HepG2 (cell line): ENCODE measurements at regions not wholly inside any gene's neighbourhood (a gene's known extent, or its start where the extent isn't known, plus 50 kb on each side); places are given as distances from the start of the nearest gene placed in this dataset.

Experiments
- ATAC-seq: fragments of 200-7000 bp; cut with Tn5 transposase; 3 replicates; pipeline ENCODE4 v1.9.1; 2020; ENCODE audit warnings: mild to moderate bottlenecking, moderate library complexity
- BruUV-seq: library from RNA; stranded (reverse); fragments of 400-500 nt; replicated peaks from 2 replicates; lab custom pipeline; 2021; lab: Mats Ljungman, UMichigan
- CTCF ChIA-PET: fragments of 300-600 bp; formaldehyde crosslinking; extraction: SDS; loops from one replicate; lab custom pipeline; 2021; ENCODE audit warnings: low total read pairs, inconsistent platforms, low intra/inter-chr PET ratio; lab: Yijun Ruan, JAX
- POLR2A ChIA-PET: fragments of 350-600 bp; sonication (Branson Sonifier 250); formaldehyde crosslinking; loops from one replicate; lab custom pipeline; 2020; ENCODE audit warnings: antibody characterized with exemption, inconsistent platforms; lab: Yijun Ruan, JAX
- DNase-seq: peaks from one replicate; pipeline ENCODE4 v3.0.0-alpha.2; 2015; ENCODE audit warnings: low spot score
- FAIRE-seq: peaks from 3 replicates; lab custom pipeline; 2011; peaks lifted over from hg19 to GRCh38; lab: Jason Lieb, UNC
- H2AFZ ChIP-seq: one replicate; pipeline ENCODE4 v1.6.1; 2011; ENCODE audit warnings: low read length, inconsistent platforms
- H3K27ac ChIP-seq: fragments of 300-600 bp; 3 replicates; pipeline ENCODE4 v1.8.0; 2011; ENCODE audit warnings: mixed run types, mild to moderate bottlenecking, mixed read lengths, low read length, inconsistent platforms; ENCODE audit not compliant: insufficient read depth; ENCODE audit errors: extremely low read length
- H3K27me3 ChIP-seq, 2 experiments: fragments of 200-600 bp in 1 of 2; 2 replicates in 1 of 2; 3 replicates in 1 of 2; pipeline versions ENCODE4 v1.6.0 to v1.8.0; 2011; ENCODE audit warnings: low read length in 2 of 2, mild to moderate bottlenecking in 2 of 2, moderate library complexity in 2 of 2, inconsistent platforms in 1 of 2; ENCODE audit not compliant: insufficient read depth in 2 of 2, control insufficient read depth in 1 of 2
- H3K36me3 ChIP-seq, 2 experiments: fragments of 200-600 bp in 1 of 2; replicated peaks in 1 of 2; 2 replicates in 1 of 2; 3 replicates in 1 of 2; pipeline versions ENCODE4 v1.5.1 to v1.8.0; 2011; ENCODE audit warnings: low read length in 2 of 2, inconsistent platforms in 1 of 2; ENCODE audit not compliant: insufficient read depth in 2 of 2, control insufficient read depth in 1 of 2
- H3K4me1 ChIP-seq: 2 replicates; pipeline ENCODE4 v1.5.1; 2012; ENCODE audit warnings: low read length, inconsistent platforms; ENCODE audit not compliant: insufficient read depth
- H3K4me2 ChIP-seq: 2 replicates; pipeline ENCODE4 v1.6.0; 2011; ENCODE audit warnings: low read depth, low read length, inconsistent platforms
- H3K4me3 ChIP-seq, 3 experiments: fragments of 200-600 bp in 1 of 3; sonication (generic), shearing (Covaris generic) in 1 of 3; replicated peaks in 1 of 3; 2 replicates each; pipeline ENCODE4 v1.5.1; 2011 to 2016; ENCODE audit warnings: low read length in 3 of 3, inconsistent platforms in 2 of 3, low read depth in 2 of 3, mild to moderate bottlenecking in 2 of 3, control low read depth in 1 of 3, mixed read lengths in 1 of 3; ENCODE audit not compliant: insufficient read depth in 1 of 3
- H3K79me2 ChIP-seq: one replicate; pipeline ENCODE4 v1.6.1; 2011; ENCODE audit warnings: low read length, inconsistent platforms; ENCODE audit not compliant: insufficient read depth
- H3K9ac ChIP-seq: 2 replicates; pipeline ENCODE4 v1.6.0; 2011; ENCODE audit warnings: mild to moderate bottlenecking, low read depth, low read length, inconsistent platforms; ENCODE audit not compliant: insufficient read depth
- H3K9me3 ChIP-seq: 2 replicates; pipeline ENCODE4 v1.5.1; 2012; ENCODE audit warnings: mild to moderate bottlenecking, low read length
- H4K20me1 ChIP-seq: 2 replicates; pipeline ENCODE4 v1.6.0; 2011; ENCODE audit warnings: inconsistent platforms, mild to moderate bottlenecking, low read length, moderate library complexity; ENCODE audit not compliant: insufficient read depth
- ARNTL ChIP-seq: sonication (generic); formaldehyde crosslinking; IDR thresholded peaks from 2 replicates; pipeline ENCODE4 v1.4.0; 2020; ENCODE audit warnings: mild to moderate bottlenecking, missing genetic modification reagents
- FIP1L1 ChIP-seq: fragments of 200-400 bp; formaldehyde crosslinking; IDR thresholded peaks from 2 replicates; pipeline ENCODE4 v1.6.1; 2018; ENCODE audit warnings: low read depth, mild to moderate bottlenecking, low read length, moderate library complexity, borderline replicate concordance; ENCODE audit not compliant: insufficient read depth
- GFI1 ChIP-seq: sonication (generic); formaldehyde crosslinking; IDR thresholded peaks from 2 replicates; pipeline ENCODE4 v1.5.0; 2020; ENCODE audit warnings: missing genetic modification reagents, mild to moderate bottlenecking, borderline replicate concordance
- HDAC2 ChIP-seq: sonication (generic); formaldehyde crosslinking; IDR thresholded peaks from 2 replicates; pipeline ENCODE4 v1.4.0; 2020; ENCODE audit warnings: missing genetic modification reagents
- KLF6 ChIP-seq: IDR thresholded peaks from 2 replicates; pipeline ENCODE4 v1.8.0; 2016; ENCODE audit warnings: missing biosample characterization, missing genetic modification reagents
- KMT2B ChIP-seq: IDR thresholded peaks from 2 replicates; pipeline ENCODE4 v1.6.1; 2016; ENCODE audit warnings: missing genetic modification reagents, missing compliant biosample characterization
- NBN ChIP-seq: fragments of 450-650 bp; conservative IDR thresholded peaks from 2 replicates; pipeline ENCODE4 v1.6.1; 2017
- NCOA5 ChIP-seq: sonication (generic); formaldehyde crosslinking; IDR thresholded peaks from 2 replicates; pipeline ENCODE4 v1.4.0; 2020; ENCODE audit warnings: missing genetic modification reagents
- PITX1 ChIP-seq: sonication (generic); formaldehyde crosslinking; IDR thresholded peaks from 2 replicates; pipeline ENCODE4 v1.5.1; 2020; ENCODE audit warnings: mild to moderate bottlenecking, missing genetic modification reagents
- PREB ChIP-seq: sonication (generic); formaldehyde crosslinking; IDR thresholded peaks from 2 replicates; pipeline ENCODE4 v1.4.0; 2020; ENCODE audit warnings: missing genetic modification reagents
- SOX6 ChIP-seq, 2 experiments: fragments of 450-650 bp in 1 of 2; sonication (generic) in 1 of 2; formaldehyde crosslinking in 1 of 2; IDR thresholded peaks; 2 replicates each; pipeline versions ENCODE4 v1.4.0 to v1.6.1; 2017 to 2020; ENCODE audit warnings: antibody characterized with exemption in 1 of 2, mild to moderate bottlenecking in 1 of 2, missing genetic modification reagents in 1 of 2
- SRSF1 ChIP-seq: fragments of 200-400 bp; formaldehyde crosslinking; optimal IDR thresholded peaks from 2 replicates; pipeline ENCODE3; 2017; ENCODE audit warnings: mild to moderate bottlenecking, low read depth, low read length, moderate library complexity
- ZBTB3 ChIP-seq: sonication (generic); formaldehyde crosslinking; IDR thresholded peaks from 2 replicates; pipeline ENCODE4 v1.4.0; 2020; ENCODE audit warnings: low read depth, mild to moderate bottlenecking, moderate library complexity, missing genetic modification reagents, borderline replicate concordance
- ZNF10 ChIP-seq: sonication (generic); formaldehyde crosslinking; IDR thresholded peaks from 2 replicates; pipeline ENCODE4 v1.4.0; 2020; ENCODE audit warnings: mild to moderate bottlenecking, low read depth, missing genetic modification reagents, borderline replicate concordance
- ZNF121 ChIP-seq: sonication (generic); formaldehyde crosslinking; IDR thresholded peaks from 2 replicates; pipeline ENCODE4 v1.5.0; 2020; ENCODE audit warnings: mild to moderate bottlenecking, missing genetic modification reagents
- ZNF800 ChIP-seq: sonication (generic); formaldehyde crosslinking; IDR thresholded peaks from 2 replicates; pipeline ENCODE4 v1.4.0; 2020; ENCODE audit warnings: missing genetic modification reagents
- WGBS: methylation state at CpG from one replicate; pipeline ENCODE4 v1.1.6; 2017; ENCODE audit warnings: low lambda C conversion rate; 5-methylcytosine and 5-hydroxymethylcytosine counted together
- in situ Hi-C: cut with HindIII; loops from 2 replicates; pipeline ENCODE4 v1.10.0; 2017; ENCODE audit warnings: low pct_unique_long_range_greater_than_20kb; ENCODE audit not compliant: extremely low pct_ligation_motif_present
- intact Hi-C: fragments of 100-400 bp; cut with micrococcal nuclease; formaldehyde crosslinking; loops from one replicate; pipeline ENCODE4 v1.10.0; 2022; ENCODE audit not compliant: unreplicated experiment

- TF ChIP-seq ZNF800 (CRISPR knock-in tag): no peak
- TF ChIP-seq, all 625 proteins: peak for 0
These were observed 560.0 kb downstream of the BNC2 start (continued) for GRCh38 chr9:16310278-16311110.

GRCh38 chr9:16312116-16312515 lies 558.4 kb downstream of the BNC2 start:
- ChIA-PET CTCF (no interaction called here), POLR2A (no interaction called here)
- in situ Hi-C loops (no loop called here), intact Hi-C loops (no loop called here)
- Histone ChIP-seq H3K27me3 (peaks cover 2 to 9% of the 10 kb centered on the region in 2 experiments; a peak in 3 of 5 replicates), H3K9ac (no peak overlapping the region), H3K4me3 (no peak overlapping the region), H3K4me1 (no peaks in the 10 kb centered on the region), H3K4me2 (no peak overlapping the region), H2AFZ (no peak overlapping the region)
- no peak for DNase-seq
- 53% methylated on average over 5 of the region's 6 CpGs for WGBS
- BruUV-seq: no TSS peak
- no peak for TF ChIP-seq NBN
- TF ChIP-seq KLF6 (CRISPR knock-in tag): no peak
- no peak for TF ChIP-seq ARNTL
- TF ChIP-seq PREB (CRISPR knock-in tag): no peak
- TF ChIP-seq PITX1 (CRISPR knock-in tag): no peak
- no peak for TF ChIP-seq SOX6 (IDR thresholded peaks at IDR 0.05)
- no peak for TF ChIP-seq SOX6 (CRISPR knock-in tag; IDR thresholded peaks at IDR 0.05)
- TF ChIP-seq ZNF10 (CRISPR knock-in tag): no peak
- TF ChIP-seq NCOA5: no peak
- no peak for TF ChIP-seq HDAC2 (CRISPR knock-in tag)
- no peak for TF ChIP-seq GFI1
- TF ChIP-seq SRSF1: no peak
- no peak for TF ChIP-seq ZNF121 (CRISPR knock-in tag)
- TF ChIP-seq KMT2B (CRISPR knock-in tag): no peak
- TF ChIP-seq FIP1L1: no peak
- no peak for TF ChIP-seq ZBTB3 (CRISPR knock-in tag)
- TF ChIP-seq, all 625 proteins: peak for 0
- H3K27ac ChIP-seq: no peak overlapping the region
- ATAC-seq (no peak), FAIRE-seq (no peak)
- H3K36me3 ChIP-seq: no peaks in the 10 kb centered on the region
- H3K79me2 ChIP-seq: no peaks in the 10 kb centered on the region
- H4K20me1 ChIP-seq: 0 out of 2 replicates have a peak, but pooled peaks cover 2% of the 10 kb centered on the region
- no peaks in the 10 kb centered on the region for H3K9me3 ChIP-seq
